WERI-Rb-1 (cell line): ENCODE measurements at regions not wholly inside any gene's neighbourhood (a gene's known extent, or its start where the extent isn't known, plus 50 kb on each side); places are given as distances from the start of the nearest gene placed in this dataset.

ENCODE experiments used
- DNase-seq: peaks from one replicate; pipeline ENCODE4 v3.0.0-alpha.2; 2020
- H3K27ac ChIP-seq: fragments of 250-450 bp; sonication (Bioruptor Pico); 2 replicates; pipeline ENCODE4 v1.5.1; 2020; ENCODE audit warnings: mild to moderate bottlenecking, moderate library complexity
- H3K27me3 ChIP-seq: fragments of 250-450 bp; sonication (Bioruptor Pico); 2 replicates; pipeline ENCODE4 v1.5.1; 2021; ENCODE audit warnings: mild to moderate bottlenecking, low read depth, moderate library complexity; ENCODE audit not compliant: insufficient read depth, severe bottlenecking
- H3K36me3 ChIP-seq: fragments of 250-450 bp; sonication (Bioruptor Pico); 2 replicates; pipeline ENCODE4 v1.5.1; 2020; ENCODE audit warnings: mild to moderate bottlenecking, moderate library complexity
- H3K4me3 ChIP-seq: 2 replicates; pipeline ENCODE4 v1.5.1; 2011; ENCODE audit warnings: low read depth, mild to moderate bottlenecking, control low read depth, low read length
- H3K9me3 ChIP-seq: fragments of 250-450 bp; sonication (Bioruptor Pico); 2 replicates; pipeline ENCODE4 v1.5.1; 2021; ENCODE audit warnings: mild to moderate bottlenecking, moderate library complexity; ENCODE audit not compliant: severe bottlenecking
- CTCF ChIP-seq: IDR thresholded peaks from 2 replicates; pipeline ENCODE4 v1.5.1; 2011; ENCODE audit warnings: low read depth, mild to moderate bottlenecking, control low read depth, inconsistent platforms, low read length

DNA sequence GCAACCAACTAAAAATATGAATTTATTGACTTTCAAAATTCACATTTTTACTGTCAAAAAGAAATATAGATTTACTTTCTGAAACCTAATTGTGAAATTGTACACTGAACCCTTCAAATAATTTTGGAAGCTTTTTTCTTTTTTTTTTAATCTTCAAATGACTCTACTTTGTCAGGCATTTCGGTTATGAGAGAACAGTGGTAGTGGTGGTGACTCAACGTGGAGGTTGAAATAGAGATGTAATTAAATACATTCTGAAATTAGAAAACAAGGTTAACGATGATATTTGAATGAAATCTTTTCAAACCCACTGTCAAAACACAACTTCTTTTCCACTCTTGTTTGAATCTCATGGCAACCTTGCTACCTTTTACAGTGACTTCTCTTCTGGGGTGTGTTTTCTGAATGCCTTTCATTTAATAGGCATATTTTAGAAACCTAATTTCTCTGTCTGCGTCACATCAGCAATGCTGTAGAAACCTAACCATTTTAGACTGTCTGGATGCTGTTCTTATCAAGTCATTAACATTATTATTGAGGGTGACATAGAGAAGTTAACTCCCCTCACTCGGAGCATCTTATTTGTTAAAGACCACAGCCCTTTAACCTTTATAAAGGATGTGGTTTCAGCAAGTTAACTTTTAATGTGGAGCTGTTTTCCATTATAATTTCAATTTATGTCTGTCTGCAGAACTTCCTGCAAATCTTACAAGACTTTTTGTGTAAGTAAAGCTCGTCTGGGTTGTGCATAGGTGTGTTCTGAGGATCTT lies 136.8 kb downstream of the PCDH7 start:
- no peaks in the 10 kb centered on the region for H3K9me3 ChIP-seq
- DNase-seq = no peak
- H3K27me3 ChIP-seq = no peaks in the 10 kb centered on the region
- no peaks in the 10 kb centered on the region for H3K36me3 ChIP-seq
- no peak overlapping the region for H3K4me3 ChIP-seq
- no peak overlapping the region for H3K27ac ChIP-seq
- no peak for TF ChIP-seq CTCF

- H3K9me3 ChIP-seq = no peaks in the 10 kb centered on the region
- H3K4me3 ChIP-seq = no peak overlapping the region
- DNase-seq = no peak
- TF ChIP-seq CTCF = no peak
- H3K27me3 ChIP-seq = no peaks in the 10 kb centered on the region
- H3K27ac ChIP-seq = no peak overlapping the region
- H3K36me3 ChIP-seq = no peaks in the 10 kb centered on the region
Measured at GRCh38 chr4:30860978-30861377, 140.8 kb downstream of the PCDH7 start.

DNA sequence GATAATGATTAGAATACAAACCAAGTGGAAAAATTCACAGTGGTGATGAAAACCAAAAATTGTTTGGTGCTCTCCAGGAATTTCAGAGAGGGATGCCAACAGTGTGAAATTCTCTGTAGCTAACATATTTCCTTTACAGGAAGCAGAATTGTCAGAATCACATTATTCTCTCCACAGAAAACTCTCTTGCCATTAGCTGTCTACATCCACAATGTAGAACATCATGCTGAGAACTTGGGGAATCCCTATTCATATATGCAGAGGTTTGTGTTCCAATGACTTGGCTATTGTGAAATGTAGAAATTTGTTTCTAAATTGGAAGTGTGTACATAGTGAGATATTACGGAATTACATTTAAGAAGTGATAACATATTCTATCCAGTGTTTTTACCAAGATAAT lies 142.0 kb downstream of the PCDH7 start:
- Histone ChIP-seq H3K36me3 (no peaks in the 10 kb centered on the region), H3K27ac (no peak overlapping the region), H3K9me3 (no peaks in the 10 kb centered on the region), H3K4me3 (no peak overlapping the region), H3K27me3 (no peaks in the 10 kb centered on the region)
- TF ChIP-seq CTCF = no peak
- DNase-seq = no peak

DNA sequence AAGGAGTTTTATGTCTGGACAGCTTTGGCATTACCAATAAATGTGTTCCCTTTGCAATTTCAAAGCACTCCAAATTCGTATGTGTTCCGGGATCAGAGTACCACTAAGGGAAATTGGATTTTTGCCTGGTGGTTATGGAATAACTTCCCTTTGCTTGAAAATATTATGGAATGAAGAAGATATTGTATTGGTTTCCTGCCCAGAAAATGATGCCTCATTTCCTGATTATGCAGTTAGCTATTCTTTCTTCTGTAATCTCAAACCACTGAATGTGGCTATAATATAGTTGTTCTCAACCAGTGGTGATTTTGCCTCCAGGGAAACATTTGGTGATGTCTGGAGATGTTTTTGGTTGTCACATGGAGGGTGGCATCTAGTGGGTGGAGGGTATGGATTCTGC lies 142.9 kb downstream of the PCDH7 start:
- Histone ChIP-seq H3K27ac (no peak overlapping the region), H3K9me3 (no peaks in the 10 kb centered on the region), H3K27me3 (no peaks in the 10 kb centered on the region), H3K4me3 (no peak overlapping the region), H3K36me3 (no peaks in the 10 kb centered on the region)
- no peak for DNase-seq
- TF ChIP-seq CTCF = no peak

DNA sequence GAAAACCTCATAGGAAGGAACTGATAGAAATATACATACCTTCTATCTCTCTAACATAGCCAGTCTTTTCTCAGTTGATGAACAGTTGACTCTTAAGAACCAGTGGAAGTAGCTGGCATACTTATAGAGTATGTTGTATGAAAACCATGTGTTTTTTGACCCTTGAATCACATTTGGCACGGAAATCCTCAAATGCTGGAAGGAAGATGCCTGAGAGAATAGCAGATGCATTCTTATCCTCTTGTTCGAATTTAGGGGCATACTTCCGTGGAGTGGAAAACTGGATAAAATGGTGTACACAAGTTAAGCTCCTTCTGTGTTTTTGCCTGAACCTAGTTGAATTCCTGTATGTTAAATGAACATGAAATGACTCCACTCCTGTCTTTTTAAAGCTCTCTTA lies 145.5 kb downstream of the PCDH7 start:
- Histone ChIP-seq H3K9me3 (no peaks in the 10 kb centered on the region), H3K36me3 (no peaks in the 10 kb centered on the region), H3K4me3 (no peak overlapping the region), H3K27ac (no peak overlapping the region), H3K27me3 (no peaks in the 10 kb centered on the region)
- no peak for TF ChIP-seq CTCF
- no peak for DNase-seq

GRCh38 chr4:30866346-30866745 lies 146.2 kb downstream of the PCDH7 start:
- H3K36me3 ChIP-seq = no peaks in the 10 kb centered on the region
- H3K9me3 ChIP-seq = no peaks in the 10 kb centered on the region
- H3K27me3 ChIP-seq = no peaks in the 10 kb centered on the region
- H3K4me3 ChIP-seq = no peak overlapping the region
- DNase-seq = no peak
- TF ChIP-seq CTCF = no peak
- H3K27ac ChIP-seq = no peak overlapping the region
